PFSK-1 (cell line): ENCODE measurements at regions not wholly inside any gene's neighbourhood (a gene's known extent, or its start where the extent isn't known, plus 50 kb on each side); places are given as distances from the start of the nearest gene placed in this dataset.

Experiments used
- FOXP2 ChIP-seq: optimal IDR thresholded peaks from 2 replicates; pipeline ENCODE3; 2011; ENCODE audit warnings: borderline replicate concordance, control low read depth, inconsistent platforms; ENCODE audit not compliant: insufficient read depth; ENCODE audit errors: extremely low read length, extremely low read depth
- POLR2AphosphoS5 ChIP-seq: IDR thresholded peaks from 2 replicates; pipeline ENCODE4 v1.6.1; 2012; ENCODE audit warnings: low read depth, mild to moderate bottlenecking, control low read depth, low read length, moderate library complexity
- SIN3A ChIP-seq: IDR thresholded peaks from 2 replicates; pipeline ENCODE4 v1.6.1; 2012; ENCODE audit warnings: mild to moderate bottlenecking, low read length, moderate library complexity, borderline replicate concordance; ENCODE audit not compliant: insufficient read depth
- TAF1 ChIP-seq: IDR thresholded peaks from 2 replicates; pipeline ENCODE4 v1.6.1; 2012; ENCODE audit warnings: low read length, control low read depth, borderline replicate concordance; ENCODE audit not compliant: insufficient read depth
- TF ChIP-seq, protein P1 (sequence below), 2 experiments: IDR thresholded peaks; 2 replicates each; pipeline versions ENCODE4 v1.6.1 to v1.8.0; 2011 to 2012; ENCODE audit warnings: low read depth in 2 of 2, low read length in 2 of 2, control low read depth in 1 of 2, inconsistent platforms in 1 of 2, mild to moderate bottlenecking in 1 of 2, moderate library complexity in 1 of 2; ENCODE audit not compliant: insufficient read depth in 1 of 2

DNA sequence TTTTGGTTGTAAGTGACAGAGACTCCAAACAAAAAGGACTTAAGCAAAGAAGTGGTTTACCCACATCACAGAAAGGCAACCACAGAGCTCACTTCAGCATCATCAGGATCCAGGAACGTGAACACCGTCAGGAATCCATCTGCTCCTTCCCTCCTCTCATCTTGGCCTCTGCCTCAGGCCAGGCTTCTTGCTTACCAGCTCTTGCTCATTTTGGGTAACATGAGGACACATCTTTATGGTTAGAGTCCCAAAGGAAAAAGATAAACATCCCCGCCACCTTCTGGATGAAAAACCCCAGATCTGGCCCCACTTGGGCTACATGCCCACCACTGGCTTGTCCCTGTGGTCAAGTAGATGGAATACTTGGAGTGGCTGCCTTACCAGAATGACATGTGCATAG is 176.8 kb upstream of the RPL34 start:
- TF ChIP-seq SIN3A (no peak), POLR2AphosphoS5 (no peak), FOXP2 (no peak), TAF1 (no peak)
- TF ChIP-seq, protein P1, sequence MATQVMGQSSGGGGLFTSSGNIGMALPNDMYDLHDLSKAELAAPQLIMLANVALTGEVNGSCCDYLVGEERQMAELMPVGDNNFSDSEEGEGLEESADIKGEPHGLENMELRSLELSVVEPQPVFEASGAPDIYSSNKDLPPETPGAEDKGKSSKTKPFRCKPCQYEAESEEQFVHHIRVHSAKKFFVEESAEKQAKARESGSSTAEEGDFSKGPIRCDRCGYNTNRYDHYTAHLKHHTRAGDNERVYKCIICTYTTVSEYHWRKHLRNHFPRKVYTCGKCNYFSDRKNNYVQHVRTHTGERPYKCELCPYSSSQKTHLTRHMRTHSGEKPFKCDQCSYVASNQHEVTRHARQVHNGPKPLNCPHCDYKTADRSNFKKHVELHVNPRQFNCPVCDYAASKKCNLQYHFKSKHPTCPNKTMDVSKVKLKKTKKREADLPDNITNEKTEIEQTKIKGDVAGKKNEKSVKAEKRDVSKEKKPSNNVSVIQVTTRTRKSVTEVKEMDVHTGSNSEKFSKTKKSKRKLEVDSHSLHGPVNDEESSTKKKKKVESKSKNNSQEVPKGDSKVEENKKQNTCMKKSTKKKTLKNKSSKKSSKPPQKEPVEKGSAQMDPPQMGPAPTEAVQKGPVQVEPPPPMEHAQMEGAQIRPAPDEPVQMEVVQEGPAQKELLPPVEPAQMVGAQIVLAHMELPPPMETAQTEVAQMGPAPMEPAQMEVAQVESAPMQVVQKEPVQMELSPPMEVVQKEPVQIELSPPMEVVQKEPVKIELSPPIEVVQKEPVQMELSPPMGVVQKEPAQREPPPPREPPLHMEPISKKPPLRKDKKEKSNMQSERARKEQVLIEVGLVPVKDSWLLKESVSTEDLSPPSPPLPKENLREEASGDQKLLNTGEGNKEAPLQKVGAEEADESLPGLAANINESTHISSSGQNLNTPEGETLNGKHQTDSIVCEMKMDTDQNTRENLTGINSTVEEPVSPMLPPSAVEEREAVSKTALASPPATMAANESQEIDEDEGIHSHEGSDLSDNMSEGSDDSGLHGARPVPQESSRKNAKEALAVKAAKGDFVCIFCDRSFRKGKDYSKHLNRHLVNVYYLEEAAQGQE (IDR thresholded peaks at IDR 0.05; ENCODE audit: insufficient read depth in 1 of 2, low read depth in 2 of 2, low read length in 2 of 2): no peak

DNA sequence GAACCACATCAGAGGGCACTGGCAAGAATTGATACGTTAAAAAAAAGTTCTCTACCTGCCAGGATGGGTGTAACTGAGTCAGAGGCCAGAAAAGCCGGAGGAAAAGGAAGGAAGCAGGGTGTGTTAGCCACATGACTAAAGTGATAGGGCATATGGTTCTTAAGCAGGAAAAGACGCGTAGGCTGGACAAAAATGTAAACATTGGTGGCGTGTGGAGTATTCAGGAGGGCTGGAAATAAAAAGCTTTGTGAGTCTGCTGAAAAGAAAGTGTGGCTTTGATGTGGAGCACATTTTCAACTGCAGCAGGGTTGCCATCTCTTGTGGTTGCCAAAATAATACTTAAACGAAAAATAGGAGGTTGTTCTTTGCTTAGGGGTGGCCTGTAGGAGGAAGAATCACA is 186.5 kb upstream of the RPL34 start:
- TF ChIP-seq TAF1 (no peak), SIN3A (no peak), FOXP2 (no peak)
- TF ChIP-seq, protein P1 (IDR thresholded peaks at IDR 0.05; ENCODE audit: insufficient read depth in 1 of 2, low read depth in 2 of 2, low read length in 2 of 2): no peak

DNA sequence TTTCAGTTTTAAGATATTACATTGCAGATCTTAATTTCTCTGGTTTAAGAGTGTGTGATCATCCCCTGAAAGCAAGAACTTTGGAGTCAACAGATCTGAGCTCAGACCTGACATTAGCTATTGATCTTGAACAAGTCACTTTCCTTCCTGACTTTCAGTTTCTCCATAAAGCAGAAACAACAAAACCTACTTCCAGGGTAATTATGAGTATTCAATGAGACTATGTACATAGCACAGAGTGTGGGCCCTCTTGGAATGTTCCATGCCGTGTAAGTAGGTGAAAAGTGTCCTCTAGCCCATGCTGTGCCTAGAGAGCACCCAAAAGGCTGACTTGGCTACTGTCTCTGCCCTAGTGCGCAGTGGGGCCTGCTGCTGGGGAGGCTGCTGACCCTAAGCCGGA is 188.0 kb upstream of the RPL34 start:
- no peak for TF ChIP-seq FOXP2
- TF ChIP-seq TAF1: no peak
- TF ChIP-seq, protein P1 (IDR thresholded peaks at IDR 0.05; ENCODE audit: insufficient read depth in 1 of 2, low read depth in 2 of 2, low read length in 2 of 2): no peak
- TF ChIP-seq SIN3A: no peak
- no peak for TF ChIP-seq POLR2AphosphoS5

DNA sequence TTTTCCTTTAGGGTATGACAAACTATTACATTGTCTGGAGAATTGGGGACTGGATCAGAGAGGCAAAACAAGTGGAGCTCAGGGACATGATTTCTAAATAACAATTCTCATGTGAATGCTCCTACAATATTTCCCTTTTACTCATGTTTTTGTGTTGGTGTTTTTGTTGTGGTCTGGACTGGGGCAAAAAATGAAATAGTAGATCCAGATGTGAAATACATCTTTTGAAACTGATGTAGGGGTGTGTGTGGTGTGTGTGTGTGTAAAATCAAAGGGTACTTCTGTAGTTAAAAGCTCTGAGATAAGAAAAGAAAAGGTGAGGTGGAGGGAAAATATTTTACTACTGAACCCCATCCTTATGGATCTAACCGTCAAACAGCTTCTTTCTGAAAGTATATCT is 188.4 kb upstream of the RPL34 start:
- TF ChIP-seq TAF1 (no peak), FOXP2 (no peak), SIN3A (no peak), POLR2AphosphoS5 (no peak)
- TF ChIP-seq, protein P1 (IDR thresholded peaks at IDR 0.05; ENCODE audit: insufficient read depth in 1 of 2, low read depth in 2 of 2, low read length in 2 of 2): no peak

DNA sequence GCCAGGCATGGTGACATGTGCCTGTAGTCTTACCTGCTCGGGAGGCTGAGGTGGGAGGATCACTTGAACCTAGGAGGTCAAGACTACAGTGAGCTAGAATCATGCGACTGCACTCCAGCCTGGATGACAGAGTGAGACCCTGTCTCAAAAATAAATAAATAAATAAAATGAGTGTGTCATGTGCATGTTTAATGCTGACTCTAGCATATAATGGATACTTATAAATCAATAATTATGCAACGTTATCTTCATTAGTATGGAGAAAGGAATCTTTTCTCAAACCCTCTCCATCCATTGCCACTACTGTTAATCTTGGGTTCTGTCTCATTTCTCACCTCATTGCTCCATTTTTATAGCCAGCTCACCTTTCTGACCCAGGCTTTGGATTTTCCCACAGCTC is 189.5 kb upstream of the RPL34 start:
- TF ChIP-seq TAF1 (no peak), POLR2AphosphoS5 (no peak), FOXP2 (no peak), SIN3A (no peak)
- TF ChIP-seq, protein P1 (IDR thresholded peaks at IDR 0.05; ENCODE audit: insufficient read depth in 1 of 2, low read depth in 2 of 2, low read length in 2 of 2): no peak
